ENCODE measurements at regions not wholly inside any gene's neighbourhood (a gene's known extent, or its start where the extent isn't known, plus 50 kb on each side); places are given as distances from the start of the nearest gene placed in this dataset.

DNA sequence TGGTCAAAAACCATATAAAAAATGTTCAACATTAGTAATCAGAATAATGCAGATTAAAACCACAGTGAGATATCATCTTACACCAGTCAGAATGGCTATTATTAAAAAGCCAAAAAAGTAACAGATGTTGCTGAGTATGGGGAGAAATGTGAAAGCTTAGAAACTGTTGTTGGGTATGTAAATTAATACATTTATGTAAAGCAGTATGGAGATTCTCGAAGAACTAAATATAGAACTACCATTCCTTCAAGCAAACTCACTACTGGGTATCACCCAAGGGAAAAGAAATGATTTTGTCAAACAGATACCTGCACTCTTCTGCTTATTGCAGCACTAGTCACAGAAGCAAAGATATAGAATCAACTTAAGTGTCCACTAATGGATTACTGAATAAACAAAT lies 576.4 kb upstream of the EPHA5 start:
- no peak for ATAC-seq
- H3K9me3 ChIP-seq (ENCODE audit: low read length) = no peaks in the 10 kb centered on the region
- no peak overlapping the region for H2AFZ ChIP-seq (ENCODE audit: low read length)
- no peak for DNase-seq (ENCODE audit: low spot score)
- POLR2A ChIA-PET = no interaction called here
- no peaks in the 10 kb centered on the region for H4K20me1 ChIP-seq (ENCODE audit: insufficient read depth, low read length)
- H3K79me2 ChIP-seq (ENCODE audit: insufficient read depth, low read length) = no peaks in the 10 kb centered on the region
- no peak overlapping the region for H3K27ac ChIP-seq (ENCODE audit: extremely low read length, insufficient read depth, low read length)
- in situ Hi-C loops (cut with HindIII; ENCODE audit: extremely low pct_ligation_motif_present, low pct_unique_long_range_greater_than_20kb) = no loop called here
- H3K4me1 ChIP-seq (ENCODE audit: insufficient read depth, low read length) = no peaks in the 10 kb centered on the region
- no peaks in the 10 kb centered on the region for H3K27me3 ChIP-seq (ENCODE audit: control insufficient read depth in 1 of 2, insufficient read depth in 2 of 2, low read length in 2 of 2)
- TF ChIP-seq, protein P1, sequence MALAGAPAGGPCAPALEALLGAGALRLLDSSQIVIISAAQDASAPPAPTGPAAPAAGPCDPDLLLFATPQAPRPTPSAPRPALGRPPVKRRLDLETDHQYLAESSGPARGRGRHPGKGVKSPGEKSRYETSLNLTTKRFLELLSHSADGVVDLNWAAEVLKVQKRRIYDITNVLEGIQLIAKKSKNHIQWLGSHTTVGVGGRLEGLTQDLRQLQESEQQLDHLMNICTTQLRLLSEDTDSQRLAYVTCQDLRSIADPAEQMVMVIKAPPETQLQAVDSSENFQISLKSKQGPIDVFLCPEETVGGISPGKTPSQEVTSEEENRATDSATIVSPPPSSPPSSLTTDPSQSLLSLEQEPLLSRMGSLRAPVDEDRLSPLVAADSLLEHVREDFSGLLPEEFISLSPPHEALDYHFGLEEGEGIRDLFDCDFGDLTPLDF (CRISPR knock-in tag; IDR thresholded peaks at IDR 0.05) = no peak
- no peak for TF ChIP-seq ASH2L (IDR thresholded peaks at IDR 0.05; ENCODE audit: insufficient read length, low read depth, low read length)
- TF ChIP-seq MTF2 (CRISPR knock-in tag; IDR thresholded peaks at IDR 0.05; ENCODE audit: borderline replicate concordance) = no peak
- no peak for TF ChIP-seq ZNF879 (CRISPR knock-in tag; IDR thresholded peaks at IDR 0.05)
- no peak for TF ChIP-seq MAFF (IDR thresholded peaks at IDR 0.05; ENCODE audit: low read depth, low read length)
- TF ChIP-seq, protein P2, sequence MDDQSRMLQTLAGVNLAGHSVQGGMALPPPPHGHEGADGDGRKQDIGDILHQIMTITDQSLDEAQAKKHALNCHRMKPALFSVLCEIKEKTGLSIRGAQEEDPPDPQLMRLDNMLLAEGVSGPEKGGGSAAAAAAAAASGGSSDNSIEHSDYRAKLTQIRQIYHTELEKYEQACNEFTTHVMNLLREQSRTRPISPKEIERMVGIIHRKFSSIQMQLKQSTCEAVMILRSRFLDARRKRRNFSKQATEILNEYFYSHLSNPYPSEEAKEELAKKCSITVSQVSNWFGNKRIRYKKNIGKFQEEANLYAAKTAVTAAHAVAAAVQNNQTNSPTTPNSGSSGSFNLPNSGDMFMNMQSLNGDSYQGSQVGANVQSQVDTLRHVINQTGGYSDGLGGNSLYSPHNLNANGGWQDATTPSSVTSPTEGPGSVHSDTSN (CRISPR knock-in tag; IDR thresholded peaks at IDR 0.05; ENCODE audit: borderline replicate concordance) = no peak
- no peaks in the 10 kb centered on the region for H3K36me3 ChIP-seq (replicated peaks in 1 of 2; ENCODE audit: control insufficient read depth in 1 of 2, insufficient read depth in 2 of 2, low read length in 2 of 2)
- no peak for FAIRE-seq
- intact Hi-C loops (cut with micrococcal nuclease; ENCODE audit: unreplicated experiment) = no loop called here
- BruUV-seq (replicated peaks) = no TSS peak
- CTCF ChIA-PET (ENCODE audit: low intra/inter-chr PET ratio, low total read pairs) = no interaction called here
- WGBS (ENCODE audit: low lambda C conversion rate) = 3% methylated on average over 1 of the region's 1 CpG
- H3K4me3 ChIP-seq (replicated peaks in 1 of 3; ENCODE audit: insufficient read depth in 1 of 3, low read depth in 2 of 3, low read length in 3 of 3) = no peak overlapping the region
- H3K9ac ChIP-seq (ENCODE audit: insufficient read depth, low read depth, low read length) = no peak overlapping the region
- no peak overlapping the region for H3K4me2 ChIP-seq (ENCODE audit: low read depth, low read length)

DNA sequence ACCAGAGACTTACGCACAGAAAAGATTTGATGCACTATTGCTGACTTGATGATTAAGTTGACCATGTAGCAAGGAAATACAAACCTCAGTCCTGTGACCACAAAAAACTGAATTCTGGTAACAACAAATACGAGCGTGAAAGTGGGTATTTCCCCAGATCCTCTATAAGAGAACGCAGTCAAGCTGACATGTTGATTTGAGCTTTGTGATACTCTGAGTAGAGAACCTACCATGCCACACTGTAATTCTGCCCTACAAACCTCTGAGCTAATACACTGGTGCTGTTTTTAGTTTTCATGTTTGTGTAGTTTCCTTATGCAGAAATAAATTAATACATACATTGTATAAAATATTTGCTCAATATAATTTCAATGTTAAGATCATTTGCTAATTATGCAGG lies 565.6 kb upstream of the EPHA5 start:
- WGBS (ENCODE audit: low lambda C conversion rate) = 78% methylated on average over 4 of the region's 4 CpGs
- Histone ChIP-seq H3K4me1 (ENCODE audit: insufficient read depth, low read length) (no peaks in the 10 kb centered on the region), H3K27me3 (ENCODE audit: control insufficient read depth in 1 of 2, insufficient read depth in 2 of 2, low read length in 2 of 2) (no peaks in the 10 kb centered on the region; a peak in 1 of 5 replicates), H3K9ac (ENCODE audit: insufficient read depth, low read depth, low read length) (no peak overlapping the region), H3K9me3 (ENCODE audit: low read length) (no peaks in the 10 kb centered on the region), H3K27ac (ENCODE audit: extremely low read length, insufficient read depth, low read length) (no peak overlapping the region), H3K4me2 (ENCODE audit: low read depth, low read length) (no peak overlapping the region), H3K79me2 (ENCODE audit: insufficient read depth, low read length) (no peaks in the 10 kb centered on the region), H3K4me3 (replicated peaks in 1 of 3; ENCODE audit: insufficient read depth in 1 of 3, low read depth in 2 of 3, low read length in 3 of 3) (no peak overlapping the region), H4K20me1 (ENCODE audit: insufficient read depth, low read length) (no peaks in the 10 kb centered on the region), H2AFZ (ENCODE audit: low read length) (no peak overlapping the region), H3K36me3 (replicated peaks in 1 of 2; ENCODE audit: control insufficient read depth in 1 of 2, insufficient read depth in 2 of 2, low read length in 2 of 2) (no peaks in the 10 kb centered on the region; a peak in 1 of 5 replicates)
- no peak for DNase-seq (ENCODE audit: low spot score)
- intact Hi-C loops (cut with micrococcal nuclease; ENCODE audit: unreplicated experiment) = no loop called here
- CTCF ChIA-PET (ENCODE audit: low intra/inter-chr PET ratio, low total read pairs) = no interaction called here
- POLR2A ChIA-PET = no interaction called here
- in situ Hi-C loops (cut with HindIII; ENCODE audit: extremely low pct_ligation_motif_present, low pct_unique_long_range_greater_than_20kb) = no loop called here
- ATAC-seq = no peak
- FAIRE-seq = no peak
- no TSS peak for BruUV-seq (replicated peaks)
- TF ChIP-seq ZNF230 (CRISPR knock-in tag; IDR thresholded peaks at IDR 0.05) (no peak), ZFP36L1 (CRISPR knock-in tag; IDR thresholded peaks at IDR 0.05) (no peak), ATRX (CRISPR knock-in tag; IDR thresholded peaks at IDR 0.05; ENCODE audit: borderline replicate concordance) (no peak), RARG (CRISPR knock-in tag; IDR thresholded peaks at IDR 0.05; ENCODE audit: low read depth) (no peak), ZNF296 (CRISPR knock-in tag; conservative IDR thresholded peaks at IDR 0.05) (no peak), ZNF10 (CRISPR knock-in tag; IDR thresholded peaks at IDR 0.05; ENCODE audit: borderline replicate concordance, low read depth) (no peak), NAIF1 (CRISPR knock-in tag; IDR thresholded peaks at IDR 0.05; ENCODE audit: borderline replicate concordance) (no peak), ZBTB8A (CRISPR knock-in tag; IDR thresholded peaks at IDR 0.05; ENCODE audit: borderline replicate concordance, low read depth) (no peak)
- TF ChIP-seq, protein P3, sequence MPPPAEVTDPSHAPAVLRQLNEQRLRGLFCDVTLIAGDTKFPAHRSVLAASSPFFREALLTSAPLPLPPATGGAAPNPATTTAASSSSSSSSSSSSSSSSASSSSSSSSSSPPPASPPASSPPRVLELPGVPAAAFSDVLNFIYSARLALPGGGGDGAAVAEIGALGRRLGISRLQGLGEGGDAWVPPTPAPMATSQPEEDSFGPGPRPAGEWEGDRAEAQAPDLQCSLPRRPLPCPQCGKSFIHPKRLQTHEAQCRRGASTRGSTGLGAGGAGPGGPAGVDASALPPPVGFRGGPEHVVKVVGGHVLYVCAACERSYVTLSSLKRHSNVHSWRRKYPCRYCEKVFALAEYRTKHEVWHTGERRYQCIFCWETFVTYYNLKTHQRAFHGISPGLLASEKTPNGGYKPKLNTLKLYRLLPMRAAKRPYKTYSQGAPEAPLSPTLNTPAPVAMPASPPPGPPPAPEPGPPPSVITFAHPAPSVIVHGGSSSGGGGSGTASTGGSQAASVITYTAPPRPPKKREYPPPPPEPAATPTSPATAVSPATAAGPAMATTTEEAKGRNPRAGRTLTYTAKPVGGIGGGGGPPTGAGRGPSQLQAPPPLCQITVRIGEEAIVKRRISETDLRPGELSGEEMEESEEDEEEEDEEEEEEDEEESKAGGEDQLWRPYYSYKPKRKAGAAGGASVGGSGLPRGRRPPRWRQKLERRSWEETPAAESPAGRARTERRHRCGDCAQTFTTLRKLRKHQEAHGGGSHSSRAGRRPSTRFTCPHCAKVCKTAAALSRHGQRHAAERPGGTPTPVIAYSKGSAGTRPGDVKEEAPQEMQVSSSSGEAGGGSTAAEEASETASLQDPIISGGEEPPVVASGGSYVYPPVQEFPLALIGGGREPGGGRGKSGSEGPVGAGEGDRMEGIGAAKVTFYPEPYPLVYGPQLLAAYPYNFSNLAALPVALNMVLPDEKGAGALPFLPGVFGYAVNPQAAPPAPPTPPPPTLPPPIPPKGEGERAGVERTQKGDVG (CRISPR knock-in tag; IDR thresholded peaks at IDR 0.05; ENCODE audit: borderline replicate concordance) = no peak

Measured in HepG2 (cell line).